Endodermal cell (in vitro differentiated cells): ENCODE measurements at regions not wholly inside any gene's neighbourhood (a gene's known extent, or its start where the extent isn't known, plus 50 kb on each side); places are given as distances from the start of the nearest gene placed in this dataset.

Source experiments
- DNase-seq: peaks from one replicate; pipeline ENCODE4 v3.0.0-alpha.2; 2017
- H3K27ac ChIP-seq: 2 replicates; pipeline ENCODE4 v1.5.1; 2013; ENCODE audit warnings: mild to moderate bottlenecking, low read depth, low read length, moderate library complexity
- H3K27me3 ChIP-seq: 2 replicates; pipeline ENCODE4 v1.6.1; 2013; ENCODE audit warnings: mild to moderate bottlenecking, low read length, moderate library complexity; ENCODE audit not compliant: insufficient read depth, control insufficient read depth, poor library complexity, severe bottlenecking
- H3K36me3 ChIP-seq: 2 replicates; pipeline ENCODE4 v1.7.0; 2013; ENCODE audit warnings: mild to moderate bottlenecking, low read length, moderate library complexity; ENCODE audit not compliant: control insufficient read depth, insufficient read depth
- H3K4me1 ChIP-seq: one replicate; pipeline ENCODE4 v1.7.0; 2013; ENCODE audit warnings: low read length; ENCODE audit not compliant: control insufficient read depth, insufficient read depth
- H3K4me3 ChIP-seq: 2 replicates; pipeline ENCODE4 v1.5.1; 2013; ENCODE audit warnings: mild to moderate bottlenecking, low read length, moderate library complexity
- H3K9ac ChIP-seq: 2 replicates; pipeline ENCODE4 v1.6.1; 2013; ENCODE audit warnings: mild to moderate bottlenecking, low read length, moderate library complexity; ENCODE audit not compliant: poor library complexity, severe bottlenecking; ENCODE audit errors: extremely low read depth
- H3K9me3 ChIP-seq: 2 replicates; pipeline ENCODE4 v1.6.1; 2013; ENCODE audit warnings: mild to moderate bottlenecking, low read length, moderate library complexity; ENCODE audit not compliant: control insufficient read depth
- H3K27ac Mint-ChIP-seq: 2 replicates; pipeline ENCODE4 v1.8.0; 2020; ENCODE audit warnings: mixed read lengths
- H3K27me3 Mint-ChIP-seq: 2 replicates; pipeline ENCODE4 v1.8.0; 2021; ENCODE audit warnings: mild to moderate bottlenecking, mixed read lengths; ENCODE audit not compliant: insufficient read depth
- H3K36me3 Mint-ChIP-seq: 2 replicates; pipeline ENCODE4 v1.8.0; 2020; ENCODE audit warnings: low read depth, mixed read lengths
- H3K4me1 Mint-ChIP-seq: 2 replicates; pipeline ENCODE4 v1.8.0; 2020; ENCODE audit warnings: mixed read lengths
- H3K4me3 Mint-ChIP-seq: 2 replicates; pipeline ENCODE4 v1.8.0; 2020; ENCODE audit warnings: mild to moderate bottlenecking, moderate library complexity, mixed read lengths
- H3K9me3 Mint-ChIP-seq: 2 replicates; pipeline ENCODE4 v1.8.0; 2020; ENCODE audit warnings: mild to moderate bottlenecking, mixed read lengths
- WGBS, 2 experiments: methylation state at CpG; one replicate each; pipeline versions ENCODE4 v1.1.5 to v1.1.7; 2013; ENCODE audit warnings: missing lambda C conversion rate in 2 of 2, mixed read lengths in 1 of 2; ENCODE audit not compliant: insufficient coverage in 1 of 2, insufficient read length in 1 of 2; 5-methylcytosine and 5-hydroxymethylcytosine counted together
- TF ChIP-seq, protein P1 (sequence below): fragments of 200-600 bp; sonication (generic); conservative IDR thresholded peaks from 2 replicates; pipeline ENCODE4 v1.5.0; 2021; ENCODE audit warnings: antibody characterized with exemption, mild to moderate bottlenecking

DNA sequence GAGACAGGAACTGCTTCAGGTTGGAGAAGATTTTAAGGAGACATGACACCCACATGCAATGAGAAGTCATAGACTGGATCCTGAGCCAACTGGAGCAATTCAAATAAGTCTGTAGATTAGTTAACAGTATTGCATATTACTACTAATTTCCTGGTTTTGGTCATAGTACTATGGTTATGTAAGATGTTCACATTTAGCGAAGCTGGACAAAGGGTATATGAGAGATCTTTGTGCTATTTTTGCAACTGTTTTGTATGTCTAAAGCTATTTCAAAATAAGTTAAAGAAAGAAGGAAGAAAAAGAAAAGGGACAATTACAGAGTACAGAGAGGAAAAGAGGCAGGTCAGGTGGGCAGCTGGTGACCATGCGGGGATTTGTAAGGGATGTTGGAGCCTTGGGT is 116.5 kb upstream of the SVIL start:
- no peak overlapping the region for H3K4me3 Mint-ChIP-seq
- WGBS, 2 experiments: 94 to 100% methylated on average over 1 to 2 of the region's 2 CpGs
- Histone ChIP-seq H3K4me1 (peaks cover 6% of the 10 kb centered on the region), H3K27me3 (no peaks in the 10 kb centered on the region), H3K36me3 (no peaks in the 10 kb centered on the region), H3K4me3 (no peak overlapping the region), H3K9me3 (no peaks in the 10 kb centered on the region), H3K27ac (no peak overlapping the region), H3K9ac (no peak overlapping the region)
- DNase-seq: no peak
- H3K36me3 Mint-ChIP-seq: no peaks in the 10 kb centered on the region
- TF ChIP-seq, protein P1, sequence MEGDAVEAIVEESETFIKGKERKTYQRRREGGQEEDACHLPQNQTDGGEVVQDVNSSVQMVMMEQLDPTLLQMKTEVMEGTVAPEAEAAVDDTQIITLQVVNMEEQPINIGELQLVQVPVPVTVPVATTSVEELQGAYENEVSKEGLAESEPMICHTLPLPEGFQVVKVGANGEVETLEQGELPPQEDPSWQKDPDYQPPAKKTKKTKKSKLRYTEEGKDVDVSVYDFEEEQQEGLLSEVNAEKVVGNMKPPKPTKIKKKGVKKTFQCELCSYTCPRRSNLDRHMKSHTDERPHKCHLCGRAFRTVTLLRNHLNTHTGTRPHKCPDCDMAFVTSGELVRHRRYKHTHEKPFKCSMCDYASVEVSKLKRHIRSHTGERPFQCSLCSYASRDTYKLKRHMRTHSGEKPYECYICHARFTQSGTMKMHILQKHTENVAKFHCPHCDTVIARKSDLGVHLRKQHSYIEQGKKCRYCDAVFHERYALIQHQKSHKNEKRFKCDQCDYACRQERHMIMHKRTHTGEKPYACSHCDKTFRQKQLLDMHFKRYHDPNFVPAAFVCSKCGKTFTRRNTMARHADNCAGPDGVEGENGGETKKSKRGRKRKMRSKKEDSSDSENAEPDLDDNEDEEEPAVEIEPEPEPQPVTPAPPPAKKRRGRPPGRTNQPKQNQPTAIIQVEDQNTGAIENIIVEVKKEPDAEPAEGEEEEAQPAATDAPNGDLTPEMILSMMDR: no peak
- H3K9me3 Mint-ChIP-seq: no peaks in the 10 kb centered on the region
- H3K4me1 Mint-ChIP-seq: peaks cover 11% of the 10 kb centered on the region
- no peak overlapping the region for H3K27ac Mint-ChIP-seq
- H3K27me3 Mint-ChIP-seq: no peaks in the 10 kb centered on the region

DNA sequence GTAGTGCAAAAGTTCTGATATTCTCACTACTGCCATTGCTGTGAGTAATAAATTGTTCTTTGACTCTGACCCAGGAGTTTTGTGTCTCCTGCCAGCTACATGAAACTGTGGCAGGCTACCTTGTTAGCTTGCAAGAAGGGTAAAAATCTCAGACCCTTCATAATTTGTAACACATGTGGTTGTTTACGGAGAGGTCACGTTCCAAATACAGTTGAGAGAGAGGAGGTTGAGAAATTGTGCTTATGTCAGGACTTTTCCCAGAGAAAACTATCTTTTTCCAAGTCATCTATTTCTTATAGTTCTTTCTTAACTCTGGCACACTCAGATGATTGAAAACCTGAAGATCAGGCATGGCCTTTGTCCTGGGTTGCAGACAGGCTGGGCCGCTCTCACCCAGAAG is 114.4 kb upstream of the SVIL start:
- Mint-ChIP-seq H3K27ac (no peak overlapping the region), H3K4me1 (no peaks in the 10 kb centered on the region), H3K9me3 (no peaks in the 10 kb centered on the region), H3K27me3 (no peaks in the 10 kb centered on the region), H3K36me3 (no peaks in the 10 kb centered on the region), H3K4me3 (no peak overlapping the region)
- H3K9me3 ChIP-seq: no peaks in the 10 kb centered on the region
- H3K27me3 ChIP-seq: no peaks in the 10 kb centered on the region
- H3K4me3 ChIP-seq: no peak overlapping the region
- WGBS, 2 experiments: 91 to 97% methylated on average over 1 to 3 of the region's 3 CpGs
- H3K27ac ChIP-seq: no peak overlapping the region
- no peaks in the 10 kb centered on the region for H3K36me3 ChIP-seq
- no peak overlapping the region for H3K9ac ChIP-seq
- peaks cover 5% of the 10 kb centered on the region for H3K4me1 ChIP-seq
- no peak for DNase-seq
- TF ChIP-seq, protein P1: no peak

DNA sequence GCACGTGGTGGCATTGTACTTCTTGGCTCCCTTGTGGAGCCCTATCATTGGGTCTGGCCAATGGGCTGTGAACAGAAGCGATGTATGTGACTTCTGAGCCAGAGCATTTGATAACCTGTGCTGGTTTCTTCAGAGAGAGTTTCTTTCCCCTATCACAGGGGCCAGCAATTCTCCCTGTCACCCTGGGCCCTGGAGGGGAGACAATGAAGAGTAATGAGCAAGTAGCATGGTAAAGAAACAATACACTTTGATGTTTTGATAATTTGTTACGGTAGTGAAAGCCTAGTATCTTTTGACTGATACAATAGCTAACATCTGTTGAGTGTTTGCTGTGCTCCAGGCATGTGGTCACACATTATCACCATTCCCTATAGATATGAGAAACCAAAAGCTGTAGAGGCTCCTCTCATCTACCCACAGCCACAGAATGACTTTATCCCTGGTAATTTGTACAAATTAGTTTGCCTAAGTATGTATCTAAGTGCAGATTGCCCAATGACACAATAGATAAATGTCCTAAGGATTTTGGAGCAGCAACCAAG is 113.4 kb upstream of the SVIL start:
- no peak for DNase-seq
- Histone ChIP-seq H3K27me3 (no peaks in the 10 kb centered on the region), H3K9ac (no peak overlapping the region), H3K36me3 (no peaks in the 10 kb centered on the region), H3K9me3 (no peaks in the 10 kb centered on the region), H3K27ac (no peak overlapping the region), H3K4me3 (no peak overlapping the region), H3K4me1 (peaks cover 5% of the 10 kb centered on the region)
- 76 to 95% methylated on average over 2 to 3 of the region's 3 CpGs for WGBS, 2 experiments
- Mint-ChIP-seq H3K27ac (no peak overlapping the region), H3K4me3 (no peak overlapping the region), H3K27me3 (no peaks in the 10 kb centered on the region), H3K4me1 (no peaks in the 10 kb centered on the region), H3K9me3 (no peaks in the 10 kb centered on the region), H3K36me3 (no peaks in the 10 kb centered on the region)
- TF ChIP-seq, protein P1: no peak
